Testis (tissue), 2 donors: ENCODE measurements at regions not wholly inside any gene's neighbourhood (a gene's known extent, or its start where the extent isn't known, plus 50 kb on each side); places are given as distances from the start of the nearest gene placed in this dataset.

Experiments used
- POLR2A ChIP-seq: fragments of 450-650 bp; IDR thresholded peaks from one replicate; pipeline ENCODE4 v1.6.1; 2017; ENCODE audit warnings: antibody characterized with exemption, mild to moderate bottlenecking, moderate library complexity
- TF ChIP-seq, protein P1 (sequence below), 3 experiments: fragments of 450-650 bp in 2 of 3; fragments of 200-600 bp in 1 of 3; sonication (generic) in 1 of 3; IDR thresholded peaks; one replicate each; pipeline ENCODE4 v1.5.1; 2016 to 2019; ENCODE audit warnings: antibody characterized with exemption in 3 of 3, mild to moderate bottlenecking in 2 of 3, moderate library complexity in 1 of 3

- TF ChIP-seq, protein P1, sequence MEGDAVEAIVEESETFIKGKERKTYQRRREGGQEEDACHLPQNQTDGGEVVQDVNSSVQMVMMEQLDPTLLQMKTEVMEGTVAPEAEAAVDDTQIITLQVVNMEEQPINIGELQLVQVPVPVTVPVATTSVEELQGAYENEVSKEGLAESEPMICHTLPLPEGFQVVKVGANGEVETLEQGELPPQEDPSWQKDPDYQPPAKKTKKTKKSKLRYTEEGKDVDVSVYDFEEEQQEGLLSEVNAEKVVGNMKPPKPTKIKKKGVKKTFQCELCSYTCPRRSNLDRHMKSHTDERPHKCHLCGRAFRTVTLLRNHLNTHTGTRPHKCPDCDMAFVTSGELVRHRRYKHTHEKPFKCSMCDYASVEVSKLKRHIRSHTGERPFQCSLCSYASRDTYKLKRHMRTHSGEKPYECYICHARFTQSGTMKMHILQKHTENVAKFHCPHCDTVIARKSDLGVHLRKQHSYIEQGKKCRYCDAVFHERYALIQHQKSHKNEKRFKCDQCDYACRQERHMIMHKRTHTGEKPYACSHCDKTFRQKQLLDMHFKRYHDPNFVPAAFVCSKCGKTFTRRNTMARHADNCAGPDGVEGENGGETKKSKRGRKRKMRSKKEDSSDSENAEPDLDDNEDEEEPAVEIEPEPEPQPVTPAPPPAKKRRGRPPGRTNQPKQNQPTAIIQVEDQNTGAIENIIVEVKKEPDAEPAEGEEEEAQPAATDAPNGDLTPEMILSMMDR (IDR thresholded peaks at IDR 0.05): no peak
- TF ChIP-seq POLR2A: no peak
Measured at GRCh38 chr4:58301376-58301999, 1191.3 kb upstream of the IGFBP7 start.
